Esophagus muscularis mucosa (tissue), 4 donors: ENCODE measurements at regions not wholly inside any gene's neighbourhood (a gene's known extent, or its start where the extent isn't known, plus 50 kb on each side); places are given as distances from the start of the nearest gene placed in this dataset.

Experiments
- DNase-seq: peaks from one replicate; pipeline ENCODE4 v3.0.0-alpha.2; 2017; ENCODE audit errors: extremely low spot score
- H3K27ac ChIP-seq, 4 donors: fragments of 200-600 bp; sonication (generic); replicated peaks in 1 of 4; 1 replicate in 3 of 4; 2 replicates in 1 of 4; pipeline ENCODE4 v1.5.1; 2016 to 2019; ENCODE audit warnings: mild to moderate bottlenecking in 1 of 4
- H3K27me3 ChIP-seq, 4 donors: fragments of 200-600 bp; sonication (generic); one replicate each; pipeline versions ENCODE4 v1.5.1 to v1.6.0; 2016 to 2019
- H3K36me3 ChIP-seq, 4 donors: fragments of 200-600 bp; sonication (generic); one replicate each; pipeline ENCODE4 v1.5.1; 2016 to 2019
- H3K4me1 ChIP-seq, 4 donors: fragments of 200-600 bp; sonication (generic); one replicate each; pipeline ENCODE4 v1.5.1; 2016 to 2019
- H3K4me3 ChIP-seq, 4 donors: fragments of 200-600 bp; sonication (generic); 1 replicate in 2 of 4; 2 replicates in 2 of 4; pipeline ENCODE4 v1.5.1; 2016 to 2019; ENCODE audit warnings: mild to moderate bottlenecking in 4 of 4, moderate library complexity in 1 of 4
- H3K9me3 ChIP-seq, 4 donors: fragments of 200-600 bp; sonication (generic); 1 replicate in 3 of 4; 2 replicates in 1 of 4; pipeline ENCODE4 v1.5.1; 2016 to 2019
- CTCF ChIP-seq, 3 experiments: fragments of 200-600 bp in 2 of 3; fragments of 450-650 bp in 1 of 3; sonication (generic) in 2 of 3; IDR thresholded peaks; one replicate each; pipeline ENCODE4 v1.5.1; 2017 to 2019; ENCODE audit warnings: antibody characterized with exemption in 3 of 3, mild to moderate bottlenecking in 2 of 3, moderate library complexity in 1 of 3
- EP300 ChIP-seq: sonication (generic); formaldehyde crosslinking; IDR thresholded peaks from one replicate; pipeline ENCODE4 v1.6.1; 2017; ENCODE audit warnings: antibody characterized with exemption
- POLR2A ChIP-seq: fragments of 450-650 bp; IDR thresholded peaks from one replicate; pipeline ENCODE4 v1.6.1; 2017; ENCODE audit warnings: antibody characterized with exemption, moderate library complexity, mild to moderate bottlenecking, low read depth
- POLR2AphosphoS5 ChIP-seq, 2 donors: sonication (generic); formaldehyde crosslinking; IDR thresholded peaks; one replicate each; pipeline ENCODE4 v1.6.1; 2017; ENCODE audit warnings: antibody characterized with exemption in 2 of 2
- WGBS: methylation state at CpG from one replicate; pipeline ENCODE4 v1.1.5; 2018; 5-methylcytosine and 5-hydroxymethylcytosine counted together
- intact Hi-C: fragments of 100-400 bp; cut with DNase I; formaldehyde crosslinking; loops from one replicate; pipeline ENCODE4 v1.15.1; 2023

- Histone ChIP-seq H3K27ac (no peak overlapping the region), H3K4me3 (no peak overlapping the region), H3K27me3 (no peaks in the 10 kb centered on the region), H3K36me3 (no peaks in the 10 kb centered on the region), H3K4me1 (no peaks in the 10 kb centered on the region), H3K9me3 (no peaks in the 10 kb centered on the region)
- WGBS, result 82% methylated on average over 1 of the region's 1 CpG
- intact Hi-C loops, result no loop called here
- no peak for TF ChIP-seq EP300
- TF ChIP-seq POLR2A, result no peak
- no peak for TF ChIP-seq POLR2AphosphoS5 (IDR thresholded peaks at IDR 0.05)
- no peak for TF ChIP-seq CTCF (IDR thresholded peaks at IDR 0.05)
- DNase-seq, result no peak
Observed at GRCh38 chr18:39772155-39772919, 2182.7 kb upstream of the PIK3C3 start.

GRCh38 chr18:39770399-39770798 lies 2184.6 kb upstream of the PIK3C3 start:
- no peak for DNase-seq
- TF ChIP-seq POLR2AphosphoS5 (IDR thresholded peaks at IDR 0.05), result no peak
- WGBS, result 89% methylated on average over 1 of the region's 1 CpG

GRCh38 chr18:39764873-39765272 lies 2190.2 kb upstream of the PIK3C3 start:
- H3K9me3 ChIP-seq, result no peaks in the 10 kb centered on the region
- intact Hi-C loops, result no loop called here
- no peaks in the 10 kb centered on the region for H3K36me3 ChIP-seq
- DNase-seq, result no peak
- H3K27ac ChIP-seq, result no peak overlapping the region
- TF ChIP-seq EP300, result no peak
- no peak overlapping the region for H3K4me3 ChIP-seq
- no peaks in the 10 kb centered on the region for H3K27me3 ChIP-seq
- H3K4me1 ChIP-seq, result no peaks in the 10 kb centered on the region

More at GRCh38 chr18:39770399-39770798, 2184.6 kb upstream of the PIK3C3 start:
- Histone ChIP-seq H3K27me3 (no peaks in the 10 kb centered on the region), H3K36me3 (no peaks in the 10 kb centered on the region), H3K9me3 (no peaks in the 10 kb centered on the region), H3K4me3 (no peak overlapping the region), H3K4me1 (no peaks in the 10 kb centered on the region), H3K27ac (no peak overlapping the region)
- intact Hi-C loops, result no loop called here

- Histone ChIP-seq H3K27ac (no peak overlapping the region), H3K4me3 (no peak overlapping the region), H3K9me3 (no peaks in the 10 kb centered on the region), H3K27me3 (no peaks in the 10 kb centered on the region), H3K36me3 (no peaks in the 10 kb centered on the region), H3K4me1 (no peaks in the 10 kb centered on the region)
- intact Hi-C loops, result no loop called here
- DNase-seq, result no peak
- TF ChIP-seq CTCF (IDR thresholded peaks at IDR 0.05), result no peak
- TF ChIP-seq EP300, result no peak
- no peak for TF ChIP-seq POLR2AphosphoS5 (IDR thresholded peaks at IDR 0.05)
- no peak for TF ChIP-seq POLR2A
- WGBS, result 67% methylated on average over 1 of the region's 1 CpG
Observed at GRCh38 chr18:39761273-39761672, 2193.8 kb upstream of the PIK3C3 start.

- no peak overlapping the region for H3K27ac ChIP-seq
- no peaks in the 10 kb centered on the region for H3K36me3 ChIP-seq
- intact Hi-C loops, result no loop called here
- no peaks in the 10 kb centered on the region for H3K27me3 ChIP-seq
- no peak overlapping the region for H3K4me3 ChIP-seq
- no peak for DNase-seq
- no peaks in the 10 kb centered on the region for H3K4me1 ChIP-seq
- whole genome bisulfite sequencing, result 68% methylated on average over 3 of the region's 3 CpGs
- no peak for TF ChIP-seq EP300
- no peak for TF ChIP-seq CTCF (IDR thresholded peaks at IDR 0.05)
- no peak for TF ChIP-seq POLR2A
- TF ChIP-seq POLR2AphosphoS5 (IDR thresholded peaks at IDR 0.05), result no peak
- H3K9me3 ChIP-seq, result no peaks in the 10 kb centered on the region
Observed at GRCh38 chr18:39759926-39760325, 2194.3 kb upstream of the CELF4 start.

GRCh38 chr18:39753178-39753577 lies 2187.6 kb upstream of the CELF4 start:
- no peak for DNase-seq
- Histone ChIP-seq H3K27me3 (no peaks in the 10 kb centered on the region), H3K27ac (no peak overlapping the region), H3K4me3 (no peak overlapping the region), H3K4me1 (no peaks in the 10 kb centered on the region), H3K9me3 (no peaks in the 10 kb centered on the region), H3K36me3 (no peaks in the 10 kb centered on the region)
- TF ChIP-seq POLR2AphosphoS5 (IDR thresholded peaks at IDR 0.05), result no peak
- TF ChIP-seq EP300, result no peak
- TF ChIP-seq CTCF (IDR thresholded peaks at IDR 0.05), result no peak
- no peak for TF ChIP-seq POLR2A
- intact Hi-C loops, result no loop called here
- WGBS, result 96% methylated on average over 3 of the region's 4 CpGs
